H7 (cell line): ENCODE measurements at regions not wholly inside any gene's neighbourhood (a gene's known extent, or its start where the extent isn't known, plus 50 kb on each side); places are given as distances from the start of the nearest gene placed in this dataset.
"Not testable (repeated sequence)": the region's sequence is repeated elsewhere in the genome, so short reads cannot be mapped to it uniquely, and the experiment has no call there.

ENCODE experiments used
- DNase-seq: peaks from one replicate; pipeline ENCODE4 v3.0.0; 2012
- H3K27me3 ChIP-seq: 2 replicates; pipeline ENCODE4 v1.6.0; 2011; ENCODE audit warnings: mild to moderate bottlenecking, low read length; ENCODE audit not compliant: control insufficient read depth, insufficient read depth
- H3K36me3 ChIP-seq: replicated peaks from 2 replicates; pipeline ENCODE4 v1.5.1; 2011; ENCODE audit warnings: low read length; ENCODE audit not compliant: control insufficient read depth, insufficient read depth
- H3K4me3 ChIP-seq: 2 replicates; pipeline ENCODE4 v1.5.1; 2011; ENCODE audit warnings: low read depth, mild to moderate bottlenecking, control low read depth, low read length, moderate library complexity; ENCODE audit not compliant: insufficient read depth

GRCh38 chr6:158900663-158901312, 81.6 kb upstream of the EZR start:
- Histone ChIP-seq H3K27me3 (no peaks in the 10 kb centered on the region), H3K36me3 (no peaks in the 10 kb centered on the region; the same call in 1 of the 2 replicates), H3K4me3 (no peak overlapping the region)
- no peak for DNase-seq

GRCh38 chr6:158897236-158897635, 78.1 kb upstream of the EZR start:
- no peak for DNase-seq
- H3K36me3 ChIP-seq, result no peaks in the 10 kb centered on the region; the same call in 1 of the 2 replicates
- no peaks in the 10 kb centered on the region for H3K27me3 ChIP-seq
- no peak overlapping the region for H3K4me3 ChIP-seq

- Histone ChIP-seq H3K4me3 (no peak overlapping the region), H3K36me3 (no peaks in the 10 kb centered on the region; the same call in 1 of the 2 replicates), H3K27me3 (no peaks in the 10 kb centered on the region)
- no peak for DNase-seq
Observed at GRCh38 chr6:158895661-158896060, 76.5 kb upstream of the EZR start.

GRCh38 chr6:158894193-158894592, 75.0 kb upstream of the EZR start:
- H3K36me3 ChIP-seq, result no peaks in the 10 kb centered on the region; the same call in 1 of the 2 replicates
- peak; percentile 69 for DNase-seq
- H3K4me3 ChIP-seq, result no peak overlapping the region
- no peaks in the 10 kb centered on the region for H3K27me3 ChIP-seq

- H3K4me3 ChIP-seq, result no peak overlapping the region
- H3K27me3 ChIP-seq, result no peaks in the 10 kb centered on the region
- H3K36me3 ChIP-seq, result no peaks in the 10 kb centered on the region; the same call in 1 of the 2 replicates
- no peak for DNase-seq
Observed at GRCh38 chr6:158892266-158892665, 73.1 kb upstream of the EZR start.

GRCh38 chr6:158891560-158891959, 72.4 kb upstream of the EZR start:
- H3K27me3 ChIP-seq, DNase-seq, H3K36me3 ChIP-seq, H3K4me3 ChIP-seq: not testable (repeated sequence)

GRCh38 chr6:158888171-158888570, 69.0 kb upstream of the EZR start:
- not testable (repeated sequence) for DNase-seq, H3K36me3 ChIP-seq, H3K27me3 ChIP-seq, H3K4me3 ChIP-seq

- not testable (repeated sequence) for DNase-seq, H3K27me3 ChIP-seq, H3K4me3 ChIP-seq, H3K36me3 ChIP-seq
Observed at GRCh38 chr6:158886346-158886977, 67.3 kb upstream of the EZR start.

- not testable (repeated sequence) for DNase-seq, H3K36me3 ChIP-seq, H3K4me3 ChIP-seq, H3K27me3 ChIP-seq
Observed at GRCh38 chr6:158881884-158882283, 62.7 kb upstream of the EZR start.

GRCh38 chr6:158881276-158881675, 62.1 kb upstream of the EZR start:
- H3K36me3 ChIP-seq, DNase-seq: not testable (repeated sequence)

GRCh38 chr6:158879180-158879579, 60.0 kb upstream of the EZR start:
- Histone ChIP-seq H3K27me3 (no peaks in the 10 kb centered on the region), H3K36me3 (no peaks in the 10 kb centered on the region), H3K4me3 (no peak overlapping the region)
- DNase-seq, result no peak

More at GRCh38 chr6:158881276-158881675, 62.1 kb upstream of the EZR start:
- not testable (repeated sequence) for H3K27me3 ChIP-seq, H3K4me3 ChIP-seq

- H3K36me3 ChIP-seq, result no peaks in the 10 kb centered on the region
- H3K27me3 ChIP-seq, result no peaks in the 10 kb centered on the region
- no peak overlapping the region for H3K4me3 ChIP-seq
- DNase-seq, result no peak
Observed at GRCh38 chr6:158877716-158878115, 58.5 kb upstream of the EZR start.

GRCh38 chr6:158876886-158877285, 57.7 kb upstream of the EZR start:
- DNase-seq, result no peak
- Histone ChIP-seq H3K27me3 (no peaks in the 10 kb centered on the region), H3K36me3 (no peaks in the 10 kb centered on the region), H3K4me3 (no peak overlapping the region)

- Histone ChIP-seq H3K4me3 (no peak overlapping the region), H3K27me3 (no peaks in the 10 kb centered on the region), H3K36me3 (no peaks in the 10 kb centered on the region)
- DNase-seq, result no peak
Observed at GRCh38 chr6:158870649-158870957, 51.4 kb upstream of the EZR start.

GRCh38 chr6:158869826-158870648, 50.9 kb upstream of the EZR start:
- DNase-seq, result no peak
- H3K27me3 ChIP-seq, result no peaks in the 10 kb centered on the region
- peak overlapping the region; percentile 53 for H3K4me3 ChIP-seq
- H3K36me3 ChIP-seq, result no peaks in the 10 kb centered on the region
